ENCODE measurements at regions not wholly inside any gene's neighbourhood (a gene's known extent, or its start where the extent isn't known, plus 50 kb on each side); places are given as distances from the start of the nearest gene placed in this dataset.

GRCh38 chr7:12961910-12962480 is 274.6 kb downstream of the ARL4A start:
- no peak for DNase-seq (ENCODE audit: low read depth)
- ChIA-PET CTCF (interaction anchor here (1.3 kb wide), 1 partner anchor 276 kb away, joined by 4 read pairs; no protein-coding TSS in a partner anchor), POLR2A (no interaction called here)
- TF ChIP-seq, protein P1, sequence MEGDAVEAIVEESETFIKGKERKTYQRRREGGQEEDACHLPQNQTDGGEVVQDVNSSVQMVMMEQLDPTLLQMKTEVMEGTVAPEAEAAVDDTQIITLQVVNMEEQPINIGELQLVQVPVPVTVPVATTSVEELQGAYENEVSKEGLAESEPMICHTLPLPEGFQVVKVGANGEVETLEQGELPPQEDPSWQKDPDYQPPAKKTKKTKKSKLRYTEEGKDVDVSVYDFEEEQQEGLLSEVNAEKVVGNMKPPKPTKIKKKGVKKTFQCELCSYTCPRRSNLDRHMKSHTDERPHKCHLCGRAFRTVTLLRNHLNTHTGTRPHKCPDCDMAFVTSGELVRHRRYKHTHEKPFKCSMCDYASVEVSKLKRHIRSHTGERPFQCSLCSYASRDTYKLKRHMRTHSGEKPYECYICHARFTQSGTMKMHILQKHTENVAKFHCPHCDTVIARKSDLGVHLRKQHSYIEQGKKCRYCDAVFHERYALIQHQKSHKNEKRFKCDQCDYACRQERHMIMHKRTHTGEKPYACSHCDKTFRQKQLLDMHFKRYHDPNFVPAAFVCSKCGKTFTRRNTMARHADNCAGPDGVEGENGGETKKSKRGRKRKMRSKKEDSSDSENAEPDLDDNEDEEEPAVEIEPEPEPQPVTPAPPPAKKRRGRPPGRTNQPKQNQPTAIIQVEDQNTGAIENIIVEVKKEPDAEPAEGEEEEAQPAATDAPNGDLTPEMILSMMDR (IDR thresholded peaks at IDR 0.05; ENCODE audit: insufficient read depth, low read depth, low read length), result no peak
- H3K36me3 ChIP-seq (ENCODE audit: control insufficient read depth, insufficient read depth, low read length), result no peaks in the 10 kb centered on the region
- no peak overlapping the region for H3K4me3 ChIP-seq (ENCODE audit: low read depth, low read length)
- H3K27me3 ChIP-seq (ENCODE audit: control insufficient read depth, insufficient read depth, low read length), result no peaks in the 10 kb centered on the region

DNA sequence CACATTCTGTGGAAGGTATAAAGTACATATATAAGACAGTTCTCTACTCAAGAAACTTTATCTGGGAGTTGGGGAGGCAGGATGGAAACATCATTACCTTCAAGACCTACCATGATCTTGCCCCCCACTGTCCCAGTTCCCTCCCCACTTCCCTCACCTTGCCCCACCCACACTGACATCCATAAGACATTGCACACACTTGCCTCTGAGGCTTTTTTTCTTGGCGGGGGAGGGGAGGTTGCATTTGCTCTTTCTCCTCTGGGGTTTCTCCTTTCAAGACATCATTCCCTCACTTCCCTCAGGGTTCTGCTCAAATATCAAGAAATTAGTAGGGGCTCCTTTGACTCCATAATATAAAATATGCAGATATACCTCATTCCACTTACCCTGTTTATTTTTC is 276.0 kb downstream of the ARL4A start:
- TF ChIP-seq, protein P1 (IDR thresholded peaks at IDR 0.05; ENCODE audit: insufficient read depth, low read depth, low read length), result no peak
- no peaks in the 10 kb centered on the region for H3K36me3 ChIP-seq (ENCODE audit: control insufficient read depth, insufficient read depth, low read length)
- no peaks in the 10 kb centered on the region for H3K27me3 ChIP-seq (ENCODE audit: control insufficient read depth, insufficient read depth, low read length)
- no peak for DNase-seq (ENCODE audit: low read depth)
- H3K4me3 ChIP-seq (ENCODE audit: low read depth, low read length), result no peak overlapping the region
- ChIA-PET CTCF (no interaction called here), POLR2A (no interaction called here)

GRCh38 chr7:12964836-12965235 is 277.4 kb downstream of the ARL4A start:
- no peak for DNase-seq (ENCODE audit: low read depth)
- CTCF ChIA-PET, result no interaction called here
- POLR2A ChIA-PET, result no interaction called here
- H3K4me3 ChIP-seq (ENCODE audit: low read depth, low read length), result no peak overlapping the region
- H3K36me3 ChIP-seq (ENCODE audit: control insufficient read depth, insufficient read depth, low read length), result no peaks in the 10 kb centered on the region
- H3K27me3 ChIP-seq (ENCODE audit: control insufficient read depth, insufficient read depth, low read length), result no peaks in the 10 kb centered on the region
- TF ChIP-seq, protein P1 (IDR thresholded peaks at IDR 0.05; ENCODE audit: insufficient read depth, low read depth, low read length), result no peak

DNA sequence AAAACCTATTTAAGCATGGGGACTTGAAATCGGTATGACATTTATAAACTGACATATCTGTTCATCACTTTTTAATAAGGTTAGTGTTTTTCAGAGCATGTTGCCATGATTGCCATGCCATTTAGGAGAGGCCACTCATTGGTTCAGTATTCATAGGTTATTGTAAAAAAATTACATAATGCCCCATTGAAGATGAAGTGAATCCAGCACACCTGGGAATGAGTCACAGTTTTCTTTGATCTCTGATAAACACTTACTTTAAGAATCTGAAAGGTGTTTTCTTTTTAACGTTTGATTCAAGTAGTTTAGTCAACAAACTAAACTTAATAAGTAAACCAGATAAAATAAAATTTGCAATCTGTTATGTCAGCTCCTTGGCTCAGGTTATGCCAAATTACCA is 278.3 kb downstream of the ARL4A start:
- no peak overlapping the region for H3K4me3 ChIP-seq (ENCODE audit: low read depth, low read length)
- TF ChIP-seq, protein P1 (IDR thresholded peaks at IDR 0.05; ENCODE audit: insufficient read depth, low read depth, low read length), result no peak
- DNase-seq (ENCODE audit: low read depth), result no peak
- ChIA-PET CTCF (no interaction called here), POLR2A (no interaction called here)
- no peaks in the 10 kb centered on the region for H3K27me3 ChIP-seq (ENCODE audit: control insufficient read depth, insufficient read depth, low read length)
- H3K36me3 ChIP-seq (ENCODE audit: control insufficient read depth, insufficient read depth, low read length), result no peaks in the 10 kb centered on the region

DNA sequence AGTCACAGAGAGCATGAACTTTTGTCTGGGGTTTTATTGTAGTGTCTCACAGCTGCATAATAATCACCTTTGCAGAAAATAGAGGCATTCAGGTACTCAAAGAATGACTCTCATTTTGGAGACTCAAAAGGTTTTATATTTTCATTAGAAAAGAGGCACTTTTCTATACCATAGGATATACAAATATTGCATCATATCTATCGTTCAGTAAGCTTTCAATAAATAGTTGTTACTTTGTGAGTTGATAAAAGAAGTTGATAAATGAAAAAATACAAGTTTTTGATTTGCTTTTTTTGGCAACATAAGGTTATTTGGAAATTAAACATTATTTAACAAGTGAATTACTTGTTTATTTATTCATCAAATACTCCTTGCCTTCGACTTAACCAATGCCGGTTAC is 279.9 kb downstream of the ARL4A start:
- CTCF ChIA-PET, result interaction anchor here (0.6 kb wide), 1 partner anchor 78 kb away, joined by 3 read pairs; no protein-coding TSS in a partner anchor

More for the DNA sequence above, 279.9 kb downstream of the ARL4A start:
- TF ChIP-seq, protein P1 (IDR thresholded peaks at IDR 0.05; ENCODE audit: insufficient read depth, low read depth, low read length), result no peak
- no peaks in the 10 kb centered on the region for H3K27me3 ChIP-seq (ENCODE audit: control insufficient read depth, insufficient read depth, low read length)
- DNase-seq (ENCODE audit: low read depth), result no peak
- no peaks in the 10 kb centered on the region for H3K36me3 ChIP-seq (ENCODE audit: control insufficient read depth, insufficient read depth, low read length)
- no peak overlapping the region for H3K4me3 ChIP-seq (ENCODE audit: low read depth, low read length)
- POLR2A ChIA-PET, result no interaction called here

All from BJ (cell line).